Endothelial cell of umbilical vein (primary cell): ENCODE measurements at regions not wholly inside any gene's neighbourhood (a gene's known extent, or its start where the extent isn't known, plus 50 kb on each side); places are given as distances from the start of the nearest gene placed in this dataset.

ENCODE experiments used
- BruUV-seq: library from RNA; stranded (reverse); fragments of 400-500 nt; replicated peaks from 2 replicates; lab custom pipeline; 2021; lab: Mats Ljungman, UMichigan
- CTCF ChIA-PET: fragments of 300-600, 350-600 bp; sonication (Branson Sonifier 250); formaldehyde crosslinking; loops from one replicate; lab custom pipeline; 2021; ENCODE audit warnings: antibody characterized with exemption, inconsistent platforms; lab: Charles Lee
- POLR2A ChIA-PET: fragments of 300-600, 350-600 bp; sonication (Branson Sonifier 250); formaldehyde crosslinking; loops from one replicate; lab custom pipeline; 2021; ENCODE audit warnings: antibody characterized with exemption, inconsistent platforms; lab: Charles Lee
- DNase-seq: peaks from one replicate; pipeline ENCODE4 v3.0.0-alpha.2; 2011; ENCODE audit warnings: low read depth, low spot score
- FAIRE-seq: peaks from 2 replicates; lab custom pipeline; 2011; peaks lifted over from hg19 to GRCh38; lab: Jason Lieb, UNC
- H2AFZ ChIP-seq: 2 replicates; pipeline ENCODE4 v1.6.0; 2012; ENCODE audit warnings: low read depth, low read length, control low read depth, inconsistent platforms
- H3K27ac ChIP-seq: 2 replicates; pipeline ENCODE4 v1.5.1; 2011; ENCODE audit warnings: low read depth, mild to moderate bottlenecking, control low read depth, low read length, moderate library complexity; ENCODE audit not compliant: insufficient read depth
- H3K27me3 ChIP-seq, 2 experiments: 2 replicates each; pipeline versions ENCODE4 v1.6.0 to v1.6.1; 2011; ENCODE audit warnings: low read length in 2 of 2, mixed read lengths in 1 of 2; ENCODE audit not compliant: control insufficient read depth in 2 of 2, insufficient read depth in 2 of 2
- H3K36me3 ChIP-seq, 2 experiments: 2 replicates in 1 of 2; 3 replicates in 1 of 2; pipeline ENCODE4 v1.5.1; 2011; ENCODE audit warnings: low read length in 2 of 2, mild to moderate bottlenecking in 1 of 2, moderate library complexity in 1 of 2; ENCODE audit not compliant: control insufficient read depth in 2 of 2, insufficient read depth in 2 of 2; ENCODE audit errors: extremely low read depth in 1 of 2
- H3K4me1 ChIP-seq: 3 replicates; pipeline ENCODE4 v1.5.1; 2011; ENCODE audit warnings: mild to moderate bottlenecking, low read length; ENCODE audit not compliant: control insufficient read depth, insufficient read depth; ENCODE audit errors: extremely low read depth
- H3K4me2 ChIP-seq: 2 replicates; pipeline ENCODE4 v1.6.1; 2011; ENCODE audit warnings: low read length, control low read depth, mixed read lengths; ENCODE audit not compliant: insufficient read depth
- H3K4me3 ChIP-seq, 3 experiments: fragments of 200-600 bp in 1 of 3; sonication (generic), shearing (Covaris generic) in 1 of 3; replicated peaks in 1 of 3; 2 replicates each; pipeline ENCODE4 v1.5.1; 2011 to 2016; ENCODE audit warnings: control low read depth in 3 of 3, low read length in 3 of 3, mild to moderate bottlenecking in 2 of 3, inconsistent platforms in 1 of 3, low read depth in 1 of 3, moderate library complexity in 1 of 3; ENCODE audit not compliant: insufficient read depth in 1 of 3
- H3K79me2 ChIP-seq: 2 replicates; pipeline ENCODE4 v1.6.0; 2012; ENCODE audit warnings: low read length, inconsistent platforms; ENCODE audit not compliant: control insufficient read depth, insufficient read depth
- H3K9ac ChIP-seq: replicated peaks from 2 replicates; pipeline ENCODE3; 2011; ENCODE audit warnings: low read length, control low read depth; ENCODE audit not compliant: insufficient read depth; ENCODE audit errors: extremely low read depth
- H3K9me1 ChIP-seq: replicated peaks from 3 replicates; pipeline ENCODE4 v1.6.0; 2011; ENCODE audit warnings: mild to moderate bottlenecking, low read length; ENCODE audit not compliant: control insufficient read depth, insufficient read depth; ENCODE audit errors: extremely low read depth
- H3K9me3 ChIP-seq: replicated peaks from 2 replicates; pipeline ENCODE4 v1.5.1; 2012; ENCODE audit warnings: low read length, inconsistent platforms; ENCODE audit not compliant: control insufficient read depth, insufficient read depth
- H4K20me1 ChIP-seq: replicated peaks from 2 replicates; pipeline ENCODE3; 2011; ENCODE audit warnings: mild to moderate bottlenecking, low read length; ENCODE audit not compliant: control insufficient read depth, insufficient read depth; ENCODE audit errors: extremely low read depth
- EZH2 ChIP-seq: IDR thresholded peaks from 2 replicates; pipeline ENCODE4 v1.6.1; 2012; ENCODE audit warnings: borderline replicate concordance, low read depth, mild to moderate bottlenecking, moderate library complexity, low read length, inconsistent platforms; ENCODE audit not compliant: severe bottlenecking
- FOS ChIP-seq: IDR thresholded peaks from 2 replicates; pipeline ENCODE4 v1.6.1; 2011; ENCODE audit warnings: mild to moderate bottlenecking, low read length, moderate library complexity, borderline replicate concordance; ENCODE audit not compliant: insufficient read depth
- GATA2 ChIP-seq: IDR thresholded peaks from 2 replicates; pipeline ENCODE4 v1.7.0; 2011; ENCODE audit warnings: low read depth, mild to moderate bottlenecking, moderate library complexity, mixed read lengths, low read length; ENCODE audit not compliant: insufficient read length, insufficient read depth
- JUN ChIP-seq: IDR thresholded peaks from 2 replicates; pipeline ENCODE4 v1.6.1; 2011; ENCODE audit warnings: borderline replicate concordance, low read depth; ENCODE audit not compliant: insufficient read length, insufficient read depth
- MYC ChIP-seq: IDR thresholded peaks from one replicate; pipeline ENCODE4 v1.6.1; 2011; ENCODE audit warnings: mild to moderate bottlenecking, low read depth, low read length
- POLR2AphosphoS5 ChIP-seq: IDR thresholded peaks from 2 replicates; pipeline ENCODE4 v1.6.1; 2012; ENCODE audit warnings: low read depth, mild to moderate bottlenecking, control low read depth, low read length, moderate library complexity; ENCODE audit not compliant: insufficient read depth
- dilution Hi-C: fragments of 300-500 bp; cut with MboI; formaldehyde crosslinking; loops from one replicate; pipeline ENCODE4 v1.15.0; 2019; ENCODE audit warnings: low sequenced_read_pairs; ENCODE audit not compliant: extremely low pct_ligation_motif_present
- intact Hi-C: fragments of 100-400 bp; cut with micrococcal nuclease; formaldehyde crosslinking; loops from one replicate; pipeline ENCODE4 v1.10.0; 2022
- TF ChIP-seq, protein P1 (sequence below), 2 donors: IDR thresholded peaks; 1 replicate in 1 of 2; 2 replicates in 1 of 2; pipeline ENCODE4 v1.5.1; 2011; ENCODE audit warnings: low read length in 2 of 2, mild to moderate bottlenecking in 2 of 2, moderate library complexity in 2 of 2, control low read depth in 1 of 2, inconsistent platforms in 1 of 2, low read depth in 1 of 2; ENCODE audit not compliant: insufficient read depth in 1 of 2; ENCODE audit errors: extremely low read depth in 1 of 2
- TF ChIP-seq, protein P2 (sequence below): IDR thresholded peaks from 2 replicates; pipeline ENCODE4 v1.6.1; 2011; ENCODE audit not compliant: insufficient read depth, insufficient read length

DNA sequence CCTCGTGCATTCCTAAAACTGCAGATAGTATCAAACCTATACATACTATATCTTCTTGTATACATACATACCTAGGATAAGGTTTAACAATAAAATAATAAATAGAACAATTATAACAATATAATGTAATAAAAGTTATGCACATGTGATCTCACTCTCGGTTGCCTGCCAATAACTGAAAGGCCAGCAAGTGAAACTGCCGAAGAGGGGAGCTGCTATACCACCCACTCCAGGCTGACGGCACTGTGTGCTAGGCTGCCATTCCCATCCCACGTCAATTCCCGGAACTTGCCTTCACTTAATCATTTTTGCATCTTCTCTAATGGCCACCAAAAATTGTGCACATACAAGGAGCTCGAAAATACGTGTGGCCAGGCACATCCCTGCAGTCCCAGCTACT lies 451.1 kb upstream of the FAT1 start:
- Histone ChIP-seq H2AFZ (no peak overlapping the region), H3K36me3 (no peaks in the 10 kb centered on the region), H3K4me2 (no peak overlapping the region), H3K27ac (no peak overlapping the region), H4K20me1 (no peaks in the 10 kb centered on the region), H3K4me1 (no peaks in the 10 kb centered on the region), H3K9ac (no peak overlapping the region), H3K4me3 (no peak overlapping the region), H3K79me2 (no peaks in the 10 kb centered on the region), H3K9me3 (no peaks in the 10 kb centered on the region), H3K9me1 (no peaks in the 10 kb centered on the region), H3K27me3 (no peaks in the 10 kb centered on the region)
- dilution Hi-C loops = no loop called here
- POLR2A ChIA-PET = no interaction called here
- CTCF ChIA-PET = no interaction called here
- intact Hi-C loops = no loop called here
- no peak for TF ChIP-seq MYC
- DNase-seq (no peak), FAIRE-seq (no peak)
- BruUV-seq = no TSS peak

DNA sequence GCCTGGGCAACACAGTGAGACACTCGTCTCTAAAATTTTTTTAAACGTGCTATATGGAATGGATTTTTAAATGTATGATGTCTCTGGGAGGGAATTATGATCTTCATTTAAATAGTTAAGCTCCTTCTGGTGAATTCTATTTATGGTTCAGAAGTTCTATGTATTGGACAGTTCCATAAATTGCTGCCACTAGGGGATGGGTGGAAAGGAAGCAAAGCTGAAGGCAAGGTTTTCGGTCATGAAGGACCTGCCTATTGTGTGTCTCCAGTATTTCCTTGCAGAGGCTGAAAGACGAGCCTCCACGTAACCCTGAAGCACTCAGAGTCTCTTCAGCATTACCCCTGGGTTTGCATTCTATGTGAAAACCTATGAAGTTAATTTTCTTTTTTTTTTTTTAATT lies 451.5 kb upstream of the FAT1 start:
- Histone ChIP-seq H3K9me1 (no peaks in the 10 kb centered on the region), H3K36me3 (no peaks in the 10 kb centered on the region), H3K79me2 (no peaks in the 10 kb centered on the region), H3K4me1 (no peaks in the 10 kb centered on the region), H2AFZ (no peak overlapping the region), H3K27ac (no peak overlapping the region), H3K27me3 (no peaks in the 10 kb centered on the region), H3K4me3 (no peak overlapping the region), H4K20me1 (no peaks in the 10 kb centered on the region), H3K4me2 (no peak overlapping the region), H3K9me3 (no peaks in the 10 kb centered on the region), H3K9ac (no peak overlapping the region)
- POLR2A ChIA-PET = no interaction called here
- TF ChIP-seq GATA2 = no peak
- no peak for TF ChIP-seq POLR2AphosphoS5
- TF ChIP-seq, protein P1, sequence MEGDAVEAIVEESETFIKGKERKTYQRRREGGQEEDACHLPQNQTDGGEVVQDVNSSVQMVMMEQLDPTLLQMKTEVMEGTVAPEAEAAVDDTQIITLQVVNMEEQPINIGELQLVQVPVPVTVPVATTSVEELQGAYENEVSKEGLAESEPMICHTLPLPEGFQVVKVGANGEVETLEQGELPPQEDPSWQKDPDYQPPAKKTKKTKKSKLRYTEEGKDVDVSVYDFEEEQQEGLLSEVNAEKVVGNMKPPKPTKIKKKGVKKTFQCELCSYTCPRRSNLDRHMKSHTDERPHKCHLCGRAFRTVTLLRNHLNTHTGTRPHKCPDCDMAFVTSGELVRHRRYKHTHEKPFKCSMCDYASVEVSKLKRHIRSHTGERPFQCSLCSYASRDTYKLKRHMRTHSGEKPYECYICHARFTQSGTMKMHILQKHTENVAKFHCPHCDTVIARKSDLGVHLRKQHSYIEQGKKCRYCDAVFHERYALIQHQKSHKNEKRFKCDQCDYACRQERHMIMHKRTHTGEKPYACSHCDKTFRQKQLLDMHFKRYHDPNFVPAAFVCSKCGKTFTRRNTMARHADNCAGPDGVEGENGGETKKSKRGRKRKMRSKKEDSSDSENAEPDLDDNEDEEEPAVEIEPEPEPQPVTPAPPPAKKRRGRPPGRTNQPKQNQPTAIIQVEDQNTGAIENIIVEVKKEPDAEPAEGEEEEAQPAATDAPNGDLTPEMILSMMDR (IDR thresholded peaks at IDR 0.05; ENCODE audit: extremely low read depth in 1 of 2, insufficient read depth in 1 of 2, low read depth in 1 of 2, low read length in 2 of 2) = no peak
- TF ChIP-seq EZH2 = no peak
- TF ChIP-seq MYC = no peak
- TF ChIP-seq JUN = no peak
- TF ChIP-seq FOS = no peak
- TF ChIP-seq, protein P2, sequence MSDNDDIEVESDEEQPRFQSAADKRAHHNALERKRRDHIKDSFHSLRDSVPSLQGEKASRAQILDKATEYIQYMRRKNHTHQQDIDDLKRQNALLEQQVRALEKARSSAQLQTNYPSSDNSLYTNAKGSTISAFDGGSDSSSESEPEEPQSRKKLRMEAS = no peak
- DNase-seq (no peak), FAIRE-seq (no peak)
- BruUV-seq = no TSS peak
- CTCF ChIA-PET = no interaction called here
- dilution Hi-C loops = no loop called here
- intact Hi-C loops = no loop called here
